ENCODE measurements at regions not wholly inside any gene's neighbourhood (a gene's known extent, or its start where the extent isn't known, plus 50 kb on each side); places are given as distances from the start of the nearest gene placed in this dataset.
"Not testable (repeated sequence)": the region's sequence is repeated elsewhere in the genome, so short reads cannot be mapped to it uniquely, and the experiment has no call there.

GRCh38 chr14:105641075-105641937, 114.9 kb downstream of the TMEM121 start:
- WGBS, 2 donors = 88 to 94% methylated on average over 13 to 16 of the region's 17 CpGs
- TF ChIP-seq POLR2A (IDR thresholded peaks at IDR 0.05) (no peak), CTCF (IDR thresholded peaks at IDR 0.05) (no peak)
- H3K9me3 ChIP-seq = no peaks in the 10 kb centered on the region
- H3K4me3 ChIP-seq = no peak overlapping the region
- H3K4me1 ChIP-seq = no peaks in the 10 kb centered on the region
- no peak for DNase-seq
- intact Hi-C loops (cut with DNase I; ENCODE audit: low total_unique reads) = no loop called here
- no peak overlapping the region for H3K27ac ChIP-seq
- no peaks in the 10 kb centered on the region for H3K36me3 ChIP-seq (ENCODE audit: low read depth, missing control alignments)
- no peaks in the 10 kb centered on the region for H3K27me3 ChIP-seq

- intact Hi-C loops (cut with DNase I; ENCODE audit: low total_unique reads); H3K4me3 ChIP-seq; H3K27me3 ChIP-seq; H3K27ac ChIP-seq; H3K4me1 ChIP-seq; H3K9me3 ChIP-seq; H3K36me3 ChIP-seq (ENCODE audit: low read depth, missing control alignments); DNase-seq: not testable (repeated sequence)
- 87% methylated on average over 8 of the region's 12 CpGs; no CpG with 5 or more reads in 1 of the 2 donors for whole genome bisulfite sequencing, 2 donors
Observed at GRCh38 chr14:105641951-105642350, 115.6 kb downstream of the TMEM121 start.

GRCh38 chr14:105642486-105642885, 116.1 kb downstream of the TMEM121 start:
- H3K4me1 ChIP-seq; H3K4me3 ChIP-seq; intact Hi-C loops (cut with DNase I; ENCODE audit: low total_unique reads); H3K27me3 ChIP-seq; H3K27ac ChIP-seq; H3K9me3 ChIP-seq; H3K36me3 ChIP-seq (ENCODE audit: low read depth, missing control alignments); DNase-seq: not testable (repeated sequence)
- WGBS, 2 donors = no CpG with 5 or more reads among the region's 19 CpGs

- H3K4me3 ChIP-seq; H3K27me3 ChIP-seq; H3K27ac ChIP-seq; H3K9me3 ChIP-seq; intact Hi-C loops (cut with DNase I; ENCODE audit: low total_unique reads); DNase-seq; H3K36me3 ChIP-seq (ENCODE audit: low read depth, missing control alignments); H3K4me1 ChIP-seq: not testable (repeated sequence)
- WGBS, 2 donors = 84 to 88% methylated on average over 17 to 30 of the region's 30 CpGs
Observed at GRCh38 chr14:105643406-105644052, 117.1 kb downstream of the TMEM121 start.

- H3K4me3 ChIP-seq; H3K9me3 ChIP-seq; H3K36me3 ChIP-seq (ENCODE audit: low read depth, missing control alignments); DNase-seq; intact Hi-C loops (cut with DNase I; ENCODE audit: low total_unique reads); H3K27ac ChIP-seq; H3K27me3 ChIP-seq; H3K4me1 ChIP-seq: not testable (repeated sequence)
- 85 to 100% methylated on average over 1 to 11 of the region's 11 CpGs for WGBS, 2 donors
Observed at GRCh38 chr14:105644053-105644435, 117.7 kb downstream of the TMEM121 start.

GRCh38 chr14:105644457-105644856, 118.1 kb downstream of the TMEM121 start:
- H3K9me3 ChIP-seq; H3K4me1 ChIP-seq; H3K36me3 ChIP-seq (ENCODE audit: low read depth, missing control alignments); H3K27me3 ChIP-seq; H3K27ac ChIP-seq; H3K4me3 ChIP-seq; DNase-seq; intact Hi-C loops (cut with DNase I; ENCODE audit: low total_unique reads): not testable (repeated sequence)
- 93 to 94% methylated on average over 6 to 19 of the region's 19 CpGs for WGBS, 2 donors

- H3K27ac ChIP-seq; H3K27me3 ChIP-seq; H3K36me3 ChIP-seq (ENCODE audit: low read depth, missing control alignments); DNase-seq; intact Hi-C loops (cut with DNase I; ENCODE audit: low total_unique reads); H3K9me3 ChIP-seq; H3K4me3 ChIP-seq; H3K4me1 ChIP-seq: not testable (repeated sequence)
- no CpG with 5 or more reads among the region's 14 CpGs for WGBS, 2 donors
Observed at GRCh38 chr14:105644891-105645290, 118.5 kb downstream of the TMEM121 start.

GRCh38 chr14:105645389-105645788, 119.0 kb downstream of the TMEM121 start:
- H3K27ac ChIP-seq; H3K4me3 ChIP-seq; H3K27me3 ChIP-seq; H3K36me3 ChIP-seq (ENCODE audit: low read depth, missing control alignments); H3K4me1 ChIP-seq; DNase-seq; intact Hi-C loops (cut with DNase I; ENCODE audit: low total_unique reads); H3K9me3 ChIP-seq: not testable (repeated sequence)
- no CpG with 5 or more reads among the region's 6 CpGs for WGBS, 2 donors

Measured in testis (tissue), 2 donors.